Large intestine (tissue), 3 donors: ENCODE measurements at regions not wholly inside any gene's neighbourhood (a gene's known extent, or its start where the extent isn't known, plus 50 kb on each side); places are given as distances from the start of the nearest gene placed in this dataset.
"Not testable (repeated sequence)": the region's sequence is repeated elsewhere in the genome, so short reads cannot be mapped to it uniquely, and the experiment has no call there.

ENCODE experiments used
- DNase-seq, 2 donors: peaks; one replicate each; pipeline versions ENCODE4 v3.0.0 to v3.0.0-alpha.2; 2013
- H3K27ac ChIP-seq: one replicate; pipeline ENCODE4 v1.5.1; 2013; ENCODE audit warnings: low read length
- H3K27me3 ChIP-seq: 2 replicates; pipeline ENCODE4 v1.6.1; 2013; ENCODE audit warnings: low read length; ENCODE audit not compliant: control insufficient read depth, insufficient read depth
- H3K36me3 ChIP-seq: 2 replicates; pipeline ENCODE4 v1.6.1; 2013; ENCODE audit warnings: low read length; ENCODE audit not compliant: control insufficient read depth, insufficient read depth
- H3K4me1 ChIP-seq: one replicate; pipeline ENCODE4 v1.6.1; 2013; ENCODE audit warnings: low read length; ENCODE audit not compliant: control insufficient read depth, insufficient read depth
- H3K4me3 ChIP-seq: one replicate; pipeline ENCODE4 v1.5.1; 2013; ENCODE audit warnings: low read length
- H3K9me3 ChIP-seq: one replicate; pipeline ENCODE4 v1.6.1; 2013; ENCODE audit warnings: mild to moderate bottlenecking, low read depth, low read length, moderate library complexity; ENCODE audit not compliant: control insufficient read depth
- WGBS: methylation state at CpG from one replicate; pipeline ENCODE4 v1.1.5; 2013; ENCODE audit warnings: low lambda C conversion rate; ENCODE audit not compliant: insufficient coverage; 5-methylcytosine and 5-hydroxymethylcytosine counted together

GRCh38 chr20:55456316-55456940 lies 548.9 kb downstream of the CBLN4 start:
- Histone ChIP-seq H3K4me1 (no peaks in the 10 kb centered on the region), H3K4me3 (no peak overlapping the region), H3K27ac (no peak overlapping the region), H3K36me3 (no peaks in the 10 kb centered on the region), H3K27me3 (no peaks in the 10 kb centered on the region), H3K9me3 (no peaks in the 10 kb centered on the region)
- no CpG with 5 or more reads among the region's 1 CpG for WGBS
- no peak for DNase-seq

- Histone ChIP-seq H3K4me3 (no peak overlapping the region), H3K27me3 (no peaks in the 10 kb centered on the region), H3K36me3 (no peaks in the 10 kb centered on the region), H3K27ac (no peak overlapping the region), H3K9me3 (no peaks in the 10 kb centered on the region), H3K4me1 (no peaks in the 10 kb centered on the region)
- DNase-seq: no peak
- WGBS: no CpG with 5 or more reads among the region's 1 CpG
Observed at GRCh38 chr20:55449091-55449490, 556.2 kb downstream of the CBLN4 start.

- H3K4me3 ChIP-seq: no peak overlapping the region
- no peaks in the 10 kb centered on the region for H3K27me3 ChIP-seq
- 78% methylated on average over 5 of the region's 6 CpGs for WGBS
- H3K4me1 ChIP-seq: no peaks in the 10 kb centered on the region
- H3K27ac ChIP-seq: no peak overlapping the region
- H3K9me3 ChIP-seq: no peaks in the 10 kb centered on the region
- DNase-seq: no peak
- H3K36me3 ChIP-seq: no peaks in the 10 kb centered on the region
Observed at GRCh38 chr20:55446301-55446700, 559.0 kb downstream of the CBLN4 start.

- Histone ChIP-seq H3K4me3 (no peak overlapping the region), H3K27ac (no peak overlapping the region), H3K9me3 (no peaks in the 10 kb centered on the region), H3K4me1 (no peaks in the 10 kb centered on the region), H3K36me3 (no peaks in the 10 kb centered on the region), H3K27me3 (no peaks in the 10 kb centered on the region)
- WGBS: 100% methylated on average over 1 of the region's 2 CpGs
- no peak for DNase-seq
Observed at GRCh38 chr20:55439070-55439469, 566.2 kb downstream of the CBLN4 start.

GRCh38 chr20:55437798-55438415 lies 567.4 kb downstream of the CBLN4 start:
- no peak for DNase-seq

GRCh38 chr20:55424968-55425367 lies 580.4 kb downstream of the CBLN4 start:
- WGBS: 83% methylated on average over 2 of the region's 3 CpGs
- no peak for DNase-seq
- Histone ChIP-seq H3K4me3 (no peak overlapping the region), H3K36me3 (no peaks in the 10 kb centered on the region), H3K27ac (no peak overlapping the region), H3K27me3 (no peaks in the 10 kb centered on the region), H3K4me1 (no peaks in the 10 kb centered on the region), H3K9me3 (no peaks in the 10 kb centered on the region)

More at GRCh38 chr20:55437798-55438415, 567.4 kb downstream of the CBLN4 start:
- H3K4me3 ChIP-seq: no peak overlapping the region
- no peaks in the 10 kb centered on the region for H3K27me3 ChIP-seq
- H3K9me3 ChIP-seq: no peaks in the 10 kb centered on the region
- WGBS: 80% methylated on average over 1 of the region's 6 CpGs
- H3K27ac ChIP-seq: no peak overlapping the region
- no peaks in the 10 kb centered on the region for H3K36me3 ChIP-seq
- H3K4me1 ChIP-seq: no peaks in the 10 kb centered on the region

- Histone ChIP-seq H3K27me3 (no peaks in the 10 kb centered on the region), H3K36me3 (no peaks in the 10 kb centered on the region), H3K9me3 (no peaks in the 10 kb centered on the region), H3K4me1 (no peaks in the 10 kb centered on the region), H3K27ac (no peak overlapping the region), H3K4me3 (no peak overlapping the region)
- no CpG with 5 or more reads among the region's 3 CpGs for WGBS
- no peak for DNase-seq
Observed at GRCh38 chr20:55424476-55424875, 580.8 kb downstream of the CBLN4 start.

- 50% methylated on average over 1 of the region's 1 CpG for WGBS
- H3K36me3 ChIP-seq: no peaks in the 10 kb centered on the region
- no peaks in the 10 kb centered on the region for H3K9me3 ChIP-seq
- H3K27me3 ChIP-seq: no peaks in the 10 kb centered on the region
- no peak overlapping the region for H3K27ac ChIP-seq
- no peak overlapping the region for H3K4me3 ChIP-seq
- no peak for DNase-seq
- no peaks in the 10 kb centered on the region for H3K4me1 ChIP-seq
Observed at GRCh38 chr20:55417836-55418235, 587.5 kb downstream of the CBLN4 start.

- H3K9me3 ChIP-seq: no peaks in the 10 kb centered on the region
- H3K27ac ChIP-seq: no peak overlapping the region
- H3K4me1 ChIP-seq: no peaks in the 10 kb centered on the region
- 43% methylated on average over 2 of the region's 7 CpGs for WGBS
- no peak for DNase-seq
- no peaks in the 10 kb centered on the region for H3K36me3 ChIP-seq
- H3K27me3 ChIP-seq: no peaks in the 10 kb centered on the region
- no peak overlapping the region for H3K4me3 ChIP-seq
Observed at GRCh38 chr20:55415567-55416142, 589.7 kb downstream of the CBLN4 start.

GRCh38 chr20:55412508-55412907 lies 592.8 kb downstream of the CBLN4 start:
- H3K4me1 ChIP-seq, DNase-seq: not testable (repeated sequence)
- WGBS: no CpG with 5 or more reads among the region's 1 CpG

GRCh38 chr20:55406891-55407290 lies 598.4 kb downstream of the CBLN4 start:
- WGBS: no CpG with 5 or more reads among the region's 2 CpGs
- H3K36me3 ChIP-seq: no peaks in the 10 kb centered on the region
- no peak overlapping the region for H3K4me3 ChIP-seq
- no peaks in the 10 kb centered on the region for H3K4me1 ChIP-seq
- DNase-seq: no peak
- H3K9me3 ChIP-seq: no peaks in the 10 kb centered on the region
- H3K27me3 ChIP-seq: no peaks in the 10 kb centered on the region
- no peak overlapping the region for H3K27ac ChIP-seq

More at GRCh38 chr20:55412508-55412907, 592.8 kb downstream of the CBLN4 start:
- H3K36me3 ChIP-seq, H3K27ac ChIP-seq, H3K9me3 ChIP-seq, H3K4me3 ChIP-seq, H3K27me3 ChIP-seq: not testable (repeated sequence)
